SK-N-MC (cell line): ENCODE measurements at regions not wholly inside any gene's neighbourhood (a gene's known extent, or its start where the extent isn't known, plus 50 kb on each side); places are given as distances from the start of the nearest gene placed in this dataset.

Source experiments
- EZH2 ChIP-seq: fragments of 200-600 bp; sonication (generic); IDR thresholded peaks from one replicate; pipeline ENCODE4 v1.6.1; 2017; ENCODE audit warnings: antibody characterized with exemption
- FOXP2 ChIP-seq: optimal IDR thresholded peaks from 2 replicates; pipeline ENCODE3; 2011; ENCODE audit warnings: mild to moderate bottlenecking, moderate library complexity; ENCODE audit not compliant: insufficient read depth; ENCODE audit errors: extremely low read length, control extremely low read depth
- POLR2AphosphoS5 ChIP-seq: IDR thresholded peaks from 2 replicates; pipeline ENCODE4 v1.6.1; 2012; ENCODE audit warnings: mild to moderate bottlenecking, low read depth, low read length, borderline replicate concordance

DNA sequence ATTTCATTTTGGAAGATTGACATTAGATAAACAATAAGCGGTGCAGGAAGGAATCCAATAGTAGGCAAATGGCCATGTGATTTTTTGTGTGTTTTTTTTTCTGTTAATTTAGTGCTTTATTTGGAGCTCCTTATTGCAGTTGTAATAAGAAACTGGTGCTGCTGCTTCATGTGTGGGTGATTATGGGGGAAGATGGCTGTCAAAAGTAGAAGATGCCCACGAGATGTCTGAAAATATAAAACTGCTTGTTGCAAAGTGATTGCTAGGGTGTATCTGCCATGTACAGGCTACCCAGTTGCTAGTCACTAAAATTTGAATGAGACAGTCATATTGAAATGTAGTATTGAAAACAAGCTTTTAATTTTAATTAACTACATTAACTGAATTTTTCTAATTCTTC is 216.7 kb upstream of the FTMT start:
- TF ChIP-seq EZH2: no peak
- TF ChIP-seq POLR2AphosphoS5: no peak
- TF ChIP-seq FOXP2: no peak
